C4-2B (cell line): ENCODE measurements at regions not wholly inside any gene's neighbourhood (a gene's known extent, or its start where the extent isn't known, plus 50 kb on each side); places are given as distances from the start of the nearest gene placed in this dataset.

Source experiments
- CTCF ChIP-seq: fragments of 450-650 bp; conservative IDR thresholded peaks from 2 replicates; pipeline ENCODE4 v1.5.1; 2017; ENCODE audit warnings: mild to moderate bottlenecking
- ZFX ChIP-seq: fragments of 450-650 bp; IDR thresholded peaks from 2 replicates; pipeline ENCODE4 v1.6.1; 2017

DNA sequence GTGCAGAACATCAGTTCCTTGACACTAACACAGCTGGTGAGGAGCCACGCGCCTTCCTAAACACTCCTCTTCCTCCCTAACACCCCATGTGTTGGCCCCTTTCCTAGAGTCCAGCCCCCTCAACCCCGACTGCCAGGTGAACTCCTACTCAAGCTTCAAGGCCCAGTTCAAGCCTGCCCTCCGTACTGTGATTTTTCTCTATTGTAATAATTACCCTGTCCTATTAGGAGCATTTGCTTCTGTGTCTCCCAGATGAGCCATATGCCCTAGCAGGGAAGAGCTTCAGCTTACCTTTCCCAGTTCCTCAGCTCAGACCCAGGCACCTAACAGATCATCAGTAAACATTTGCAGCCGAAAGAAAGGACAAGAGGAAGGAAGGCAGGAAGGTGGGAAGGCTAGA is 130.6 kb upstream of the SALL3 start:
- no peak for TF ChIP-seq CTCF
- no peak for TF ChIP-seq ZFX
